ENCODE measurements at regions not wholly inside any gene's neighbourhood (a gene's known extent, or its start where the extent isn't known, plus 50 kb on each side); places are given as distances from the start of the nearest gene placed in this dataset.

GRCh38 chr6:16939839-16940238 lies 162.0 kb upstream of the STMND1 start:
- Histone ChIP-seq H3K9me3 (ENCODE audit: low read depth, low read length, poor library complexity, severe bottlenecking) (no peaks in the 10 kb centered on the region), H3K4me3 (ENCODE audit: low read depth, low read length, poor library complexity, severe bottlenecking) (no peak overlapping the region), H3K27me3 (replicated peaks; ENCODE audit: insufficient read depth, low read depth, low read length, poor library complexity) (no peaks in the 10 kb centered on the region), H3K36me3 (ENCODE audit: insufficient read depth, low read length, poor library complexity, severe bottlenecking) (no peaks in the 10 kb centered on the region), H3K27ac (ENCODE audit: low read depth, low read length, poor library complexity, severe bottlenecking) (no peak overlapping the region), H3K4me1 (ENCODE audit: insufficient read depth, low read length, poor library complexity, severe bottlenecking) (peaks cover 5% of the 10 kb centered on the region)
- POLR2A ChIA-PET (ENCODE audit: low non-redundant PET) = no interaction called here
- CTCF ChIA-PET = no interaction called here
- DNase-seq (ENCODE audit: low spot score) = no peak
- BruUV-seq (replicated peaks) = no TSS peak
- intact Hi-C loops (cut with micrococcal nuclease; ENCODE audit: unreplicated experiment) = no loop called here
- no peak for TF ChIP-seq EZH2 (IDR thresholded peaks at IDR 0.05; ENCODE audit: borderline replicate concordance, low read depth, low read length, poor library complexity, severe bottlenecking)
- no peak for TF ChIP-seq CTCF (conservative IDR thresholded peaks at IDR 0.05; ENCODE audit: low read depth, low read length)

- H3K36me3 ChIP-seq (ENCODE audit: insufficient read depth, low read length, poor library complexity, severe bottlenecking) = no peaks in the 10 kb centered on the region
- H3K27me3 ChIP-seq (replicated peaks; ENCODE audit: insufficient read depth, low read depth, low read length, poor library complexity) = no peaks in the 10 kb centered on the region
- no peak for DNase-seq (ENCODE audit: low spot score)
- ChIA-PET POLR2A (ENCODE audit: low non-redundant PET) (no interaction called here), CTCF (no interaction called here)
- TF ChIP-seq CTCF (conservative IDR thresholded peaks at IDR 0.05; ENCODE audit: low read depth, low read length) (0 out of 2 replicates have a peak, but pooled peaks have one; percentile 9), EZH2 (IDR thresholded peaks at IDR 0.05; ENCODE audit: borderline replicate concordance, low read depth, low read length, poor library complexity, severe bottlenecking) (no peak)
- no peaks in the 10 kb centered on the region for H3K9me3 ChIP-seq (ENCODE audit: low read depth, low read length, poor library complexity, severe bottlenecking)
- no peak overlapping the region for H3K27ac ChIP-seq (ENCODE audit: low read depth, low read length, poor library complexity, severe bottlenecking)
- no TSS peak for BruUV-seq (replicated peaks)
- intact Hi-C loops (cut with micrococcal nuclease; ENCODE audit: unreplicated experiment) = no loop called here
- H3K4me1 ChIP-seq (ENCODE audit: insufficient read depth, low read length, poor library complexity, severe bottlenecking) = peaks cover 5% of the 10 kb centered on the region
- no peak overlapping the region for H3K4me3 ChIP-seq (ENCODE audit: low read depth, low read length, poor library complexity, severe bottlenecking)
Observed at GRCh38 chr6:16939351-16939750, 162.5 kb upstream of the STMND1 start.

GRCh38 chr6:16936893-16937292 lies 165.0 kb upstream of the STMND1 start:
- intact Hi-C loops (cut with micrococcal nuclease; ENCODE audit: unreplicated experiment) = no loop called here
- no peak for DNase-seq (ENCODE audit: low spot score)
- Histone ChIP-seq H3K27ac (ENCODE audit: low read depth, low read length, poor library complexity, severe bottlenecking) (no peak overlapping the region), H3K4me1 (ENCODE audit: insufficient read depth, low read length, poor library complexity, severe bottlenecking) (peaks cover 5% of the 10 kb centered on the region), H3K9me3 (ENCODE audit: low read depth, low read length, poor library complexity, severe bottlenecking) (no peaks in the 10 kb centered on the region), H3K4me3 (ENCODE audit: low read depth, low read length, poor library complexity, severe bottlenecking) (no peak overlapping the region), H3K36me3 (ENCODE audit: insufficient read depth, low read length, poor library complexity, severe bottlenecking) (no peaks in the 10 kb centered on the region), H3K27me3 (replicated peaks; ENCODE audit: insufficient read depth, low read depth, low read length, poor library complexity) (no peaks in the 10 kb centered on the region)
- ChIA-PET POLR2A (ENCODE audit: low non-redundant PET) (no interaction called here), CTCF (no interaction called here)
- TF ChIP-seq CTCF (conservative IDR thresholded peaks at IDR 0.05; ENCODE audit: low read depth, low read length) (no peak), EZH2 (IDR thresholded peaks at IDR 0.05; ENCODE audit: borderline replicate concordance, low read depth, low read length, poor library complexity, severe bottlenecking) (no peak)
- BruUV-seq (replicated peaks) = no TSS peak
